Colonic mucosa (tissue), 4 donors: ENCODE measurements at regions not wholly inside any gene's neighbourhood (a gene's known extent, or its start where the extent isn't known, plus 50 kb on each side); places are given as distances from the start of the nearest gene placed in this dataset.

Experiments
- DNase-seq: peaks from one replicate; pipeline ENCODE4 v3.0.0-alpha.2; 2020
- H3K27ac ChIP-seq: fragments of 200-600 bp; one replicate; pipeline ENCODE4 v1.8.0; 2021
- H3K27me3 ChIP-seq: fragments of 200-600 bp; one replicate; pipeline ENCODE4 v1.8.0; 2021
- H3K36me3 ChIP-seq: fragments of 200-600 bp; one replicate; pipeline ENCODE4 v1.8.0; 2021
- H3K4me1 ChIP-seq: fragments of 200-600 bp; one replicate; pipeline ENCODE4 v1.8.0; 2021; ENCODE audit warnings: mild to moderate bottlenecking
- H3K4me3 ChIP-seq: fragments of 200-600 bp; one replicate; pipeline ENCODE4 v1.8.0; 2021
- H3K9ac ChIP-seq, 2 donors: one replicate each; pipeline ENCODE4 v1.7.0; 2013; ENCODE audit warnings: control low read depth in 2 of 2, low read depth in 2 of 2, low read length in 2 of 2
- H3K9me3 ChIP-seq: fragments of 200-600 bp; one replicate; pipeline ENCODE4 v1.8.0; 2021
- intact Hi-C: fragments of 100-400 bp; cut with DNase I; formaldehyde crosslinking; loops from one replicate; pipeline ENCODE4 v1.14.1; 2022
- TF ChIP-seq, protein P1 (sequence below): fragments of 200-600 bp; IDR thresholded peaks from one replicate; pipeline ENCODE4 v1.8.0; 2022; ENCODE audit warnings: antibody characterized with exemption, mild to moderate bottlenecking
- donor health status: healthy.
- donor health status: DM: no; HTN: no; CAD: no.
- donor health status: DM: no; HTN: no; CAD: no.

DNA sequence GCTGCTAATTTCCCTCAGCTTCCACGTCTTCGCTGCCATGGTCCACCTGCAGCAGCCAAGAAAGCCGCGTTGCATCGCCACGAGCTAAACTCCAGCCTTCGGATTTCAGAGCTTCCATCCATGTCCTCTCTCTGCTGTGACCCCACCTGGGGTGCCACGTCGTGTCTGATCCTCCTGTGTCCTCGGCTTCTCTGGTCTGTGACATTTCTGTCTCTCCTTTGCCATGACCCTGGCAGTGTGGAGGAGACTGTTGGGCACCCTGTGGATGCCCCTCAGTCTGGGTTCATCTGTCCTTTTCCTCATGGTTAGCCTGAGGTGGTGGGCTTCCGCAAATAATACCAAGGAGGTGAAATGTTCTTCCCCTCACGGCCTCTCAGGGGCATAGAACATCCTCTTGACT is 106.8 kb downstream of the RTP5 start:
- Histone ChIP-seq H3K36me3 (no peaks in the 10 kb centered on the region), H3K9me3 (no peaks in the 10 kb centered on the region), H3K4me1 (no peaks in the 10 kb centered on the region)

DNA sequence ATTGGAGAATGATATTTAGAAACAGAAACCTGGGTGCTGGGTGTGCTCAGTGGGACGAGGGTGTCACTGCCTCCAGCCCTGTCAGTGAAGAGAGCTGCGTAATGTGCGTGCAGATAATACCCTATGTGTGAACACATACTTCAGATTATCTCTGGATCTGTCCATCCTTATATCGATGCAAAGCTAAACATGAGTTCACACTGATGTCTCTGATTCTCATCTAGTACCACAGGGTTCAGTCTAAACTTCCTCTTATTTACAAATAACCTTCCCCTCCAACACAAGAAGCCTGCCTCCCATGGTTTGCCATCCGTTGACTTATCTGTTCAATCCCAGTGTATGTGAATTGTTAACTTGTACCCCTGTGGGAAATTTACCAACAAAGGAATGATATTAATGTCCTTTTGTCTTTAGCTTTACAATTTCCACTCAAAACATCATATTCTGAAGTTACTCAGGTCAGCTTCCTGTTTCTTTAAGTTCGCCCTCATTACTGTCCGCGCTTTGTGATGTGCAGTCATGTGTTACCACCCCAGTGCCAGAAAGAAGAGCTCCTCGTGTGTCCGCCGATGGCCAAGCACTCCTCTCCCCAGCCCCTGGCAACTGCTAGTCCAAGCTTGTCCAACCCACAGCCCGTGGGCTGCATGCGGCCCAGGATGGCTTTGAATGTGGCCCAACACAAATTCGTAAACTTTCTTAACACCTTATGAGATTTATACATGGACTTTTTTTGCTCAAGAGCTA is 108.2 kb downstream of the RTP5 start:
- no peak overlapping the region for H3K27ac ChIP-seq
- H3K9ac ChIP-seq = no peak overlapping the region
- H3K4me1 ChIP-seq = no peaks in the 10 kb centered on the region
- intact Hi-C loops = no loop called here
- no peaks in the 10 kb centered on the region for H3K36me3 ChIP-seq
- no peaks in the 10 kb centered on the region for H3K9me3 ChIP-seq
- no peak for DNase-seq
- no peak overlapping the region for H3K4me3 ChIP-seq
- H3K27me3 ChIP-seq = no peaks in the 10 kb centered on the region
- TF ChIP-seq, protein P1, sequence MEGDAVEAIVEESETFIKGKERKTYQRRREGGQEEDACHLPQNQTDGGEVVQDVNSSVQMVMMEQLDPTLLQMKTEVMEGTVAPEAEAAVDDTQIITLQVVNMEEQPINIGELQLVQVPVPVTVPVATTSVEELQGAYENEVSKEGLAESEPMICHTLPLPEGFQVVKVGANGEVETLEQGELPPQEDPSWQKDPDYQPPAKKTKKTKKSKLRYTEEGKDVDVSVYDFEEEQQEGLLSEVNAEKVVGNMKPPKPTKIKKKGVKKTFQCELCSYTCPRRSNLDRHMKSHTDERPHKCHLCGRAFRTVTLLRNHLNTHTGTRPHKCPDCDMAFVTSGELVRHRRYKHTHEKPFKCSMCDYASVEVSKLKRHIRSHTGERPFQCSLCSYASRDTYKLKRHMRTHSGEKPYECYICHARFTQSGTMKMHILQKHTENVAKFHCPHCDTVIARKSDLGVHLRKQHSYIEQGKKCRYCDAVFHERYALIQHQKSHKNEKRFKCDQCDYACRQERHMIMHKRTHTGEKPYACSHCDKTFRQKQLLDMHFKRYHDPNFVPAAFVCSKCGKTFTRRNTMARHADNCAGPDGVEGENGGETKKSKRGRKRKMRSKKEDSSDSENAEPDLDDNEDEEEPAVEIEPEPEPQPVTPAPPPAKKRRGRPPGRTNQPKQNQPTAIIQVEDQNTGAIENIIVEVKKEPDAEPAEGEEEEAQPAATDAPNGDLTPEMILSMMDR = no peak

More for the DNA sequence above, 106.8 kb downstream of the RTP5 start:
- no peak for DNase-seq
- H3K27me3 ChIP-seq = no peaks in the 10 kb centered on the region
- TF ChIP-seq, protein P1 = no peak
- intact Hi-C loops = no loop called here
- no peak overlapping the region for H3K27ac ChIP-seq
- H3K4me3 ChIP-seq = no peak overlapping the region
- H3K9ac ChIP-seq = no peak overlapping the region

DNA sequence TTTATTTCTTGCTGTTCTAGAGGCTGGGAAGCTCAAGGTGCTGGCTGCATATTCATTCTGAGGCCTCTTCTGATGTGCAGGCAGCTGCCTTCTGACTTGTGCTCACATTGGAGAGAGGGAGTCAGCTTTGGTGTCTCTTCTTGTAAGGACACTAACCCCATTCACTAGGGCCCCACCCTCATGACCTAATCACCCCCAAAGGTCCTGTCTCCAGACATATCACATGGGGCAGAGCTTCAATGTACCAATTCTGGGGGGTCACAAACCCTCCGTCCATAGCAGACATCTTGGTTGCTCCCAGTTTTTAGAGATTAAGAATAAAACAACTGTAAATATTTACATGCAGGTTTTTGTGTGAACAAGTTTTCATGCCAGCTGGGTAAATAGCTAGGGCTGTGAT is 109.1 kb downstream of the RTP5 start:
- TF ChIP-seq, protein P1 = no peak
- no peak for DNase-seq
- Histone ChIP-seq H3K36me3 (no peaks in the 10 kb centered on the region), H3K9me3 (no peaks in the 10 kb centered on the region), H3K27ac (no peak overlapping the region), H3K27me3 (no peaks in the 10 kb centered on the region), H3K4me1 (no peaks in the 10 kb centered on the region), H3K4me3 (no peak overlapping the region), H3K9ac (no peak overlapping the region)
- intact Hi-C loops = no loop called here

DNA sequence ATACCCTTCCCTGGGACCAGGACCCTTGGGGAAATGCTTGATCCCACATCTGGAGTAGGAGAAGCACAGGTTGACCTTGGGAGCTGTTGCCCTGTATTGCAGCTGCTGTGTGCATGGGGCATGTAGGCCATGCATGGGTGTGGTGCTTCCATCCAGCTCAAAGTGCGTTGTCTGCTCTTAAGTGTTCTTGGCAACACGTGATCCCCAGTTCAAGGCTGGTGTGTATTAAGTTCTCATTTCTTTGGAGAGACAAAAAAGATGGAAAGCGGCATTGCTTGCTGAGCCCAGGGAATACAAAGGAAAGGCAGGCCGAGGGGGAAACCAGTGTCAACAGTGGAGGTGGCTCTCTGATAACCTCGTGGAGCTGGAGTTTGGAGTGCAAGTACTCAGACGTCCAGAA is 110.7 kb downstream of the RTP5 start:
- DNase-seq = no peak
- Histone ChIP-seq H3K4me1 (no peaks in the 10 kb centered on the region), H3K4me3 (no peak overlapping the region), H3K9me3 (no peaks in the 10 kb centered on the region), H3K27me3 (no peaks in the 10 kb centered on the region), H3K9ac (no peak overlapping the region), H3K27ac (no peak overlapping the region), H3K36me3 (no peaks in the 10 kb centered on the region)
- intact Hi-C loops = no loop called here
- TF ChIP-seq, protein P1 = no peak

DNA sequence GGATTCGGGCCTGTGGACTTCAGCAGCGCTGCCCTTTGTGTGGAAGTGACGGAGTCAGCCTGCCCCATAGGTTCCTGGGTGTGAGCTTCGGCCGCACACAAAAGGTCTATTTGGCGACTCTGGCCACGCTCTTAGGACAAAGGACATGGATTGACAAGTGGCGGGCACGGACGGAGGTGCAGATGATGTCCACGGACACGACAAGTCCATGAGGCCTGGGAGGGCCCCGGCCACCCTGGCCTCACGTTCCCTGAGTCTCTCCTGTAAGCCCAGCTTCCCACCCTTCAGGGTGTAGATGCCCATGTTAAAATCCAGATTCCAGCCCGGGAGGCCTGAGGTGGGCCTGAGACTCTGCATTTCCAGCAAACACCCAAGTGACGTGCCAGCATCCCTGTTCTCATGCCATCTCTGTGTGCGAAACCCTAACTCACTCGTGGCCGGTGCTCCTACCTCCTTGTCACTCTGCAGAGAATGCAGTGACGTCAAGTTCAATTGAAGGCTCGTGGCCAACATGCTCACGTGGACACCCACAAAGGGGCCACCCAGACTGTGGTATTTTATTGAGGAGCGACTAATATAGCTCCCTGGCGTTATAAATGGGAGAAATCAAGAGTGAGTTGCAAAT is 111.7 kb downstream of the RTP5 start:
- Histone ChIP-seq H3K4me1 (no peaks in the 10 kb centered on the region), H3K9ac (no peak overlapping the region), H3K36me3 (no peaks in the 10 kb centered on the region), H3K4me3 (no peak overlapping the region), H3K27me3 (no peaks in the 10 kb centered on the region), H3K9me3 (no peaks in the 10 kb centered on the region), H3K27ac (no peak overlapping the region)
- DNase-seq = no peak
- TF ChIP-seq, protein P1 = no peak
- intact Hi-C loops = no loop called here
